GM12878 (cell line): ENCODE measurements at regions not wholly inside any gene's neighbourhood (a gene's known extent, or its start where the extent isn't known, plus 50 kb on each side); places are given as distances from the start of the nearest gene placed in this dataset.

ENCODE experiments used
- EZH2 ChIP-seq: IDR thresholded peaks from 2 replicates; pipeline ENCODE4 v1.6.1; 2012; ENCODE audit warnings: low read depth, mild to moderate bottlenecking, control low read depth, inconsistent platforms, low read length, borderline replicate concordance; ENCODE audit not compliant: control insufficient read depth
- MTA2 ChIP-seq: fragments of 450-650 bp; IDR thresholded peaks from 2 replicates; pipeline ENCODE4 v1.6.1; 2016; ENCODE audit warnings: low read depth, mild to moderate bottlenecking, moderate library complexity
- RAD21 ChIP-seq: IDR thresholded peaks from 2 replicates; pipeline ENCODE4 v1.6.1; 2011; ENCODE audit warnings: mild to moderate bottlenecking, low read depth, low read length, moderate library complexity; ENCODE audit not compliant: insufficient read depth
- TF ChIP-seq, protein P1 (sequence below), 3 experiments: IDR thresholded peaks in 2 of 3; conservative IDR thresholded peaks in 1 of 3; 2 replicates each; pipeline ENCODE4 v1.5.1; 2011; ENCODE audit warnings: low read depth in 3 of 3, low read length in 3 of 3, mild to moderate bottlenecking in 3 of 3, control low read depth in 2 of 3, moderate library complexity in 2 of 3, inconsistent platforms in 1 of 3, mixed read lengths in 1 of 3; ENCODE audit not compliant: control insufficient read depth in 2 of 3, insufficient read depth in 1 of 3; ENCODE audit errors: extremely low read depth in 1 of 3

DNA sequence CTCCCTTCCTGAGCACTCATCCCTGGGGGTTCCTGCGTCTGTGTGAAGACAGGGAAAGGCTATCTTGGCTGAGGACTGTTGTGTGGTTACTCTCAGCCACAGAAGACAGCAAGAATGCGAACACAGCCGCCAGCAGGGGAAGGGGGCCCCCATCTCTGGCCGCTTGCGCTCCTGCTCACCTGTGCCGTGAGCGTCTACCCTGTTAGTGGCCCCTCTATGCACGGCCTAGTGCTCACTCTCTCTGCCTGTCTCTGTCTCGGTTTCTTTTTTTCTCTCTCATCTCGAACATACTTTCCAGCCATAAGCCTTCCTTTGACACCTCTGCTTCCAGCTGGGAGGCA lies 206.7 kb upstream of the APCDD1 start:
- no peak for TF ChIP-seq MTA2
- no peak for TF ChIP-seq EZH2
- TF ChIP-seq RAD21 = no peak
- TF ChIP-seq, protein P1, sequence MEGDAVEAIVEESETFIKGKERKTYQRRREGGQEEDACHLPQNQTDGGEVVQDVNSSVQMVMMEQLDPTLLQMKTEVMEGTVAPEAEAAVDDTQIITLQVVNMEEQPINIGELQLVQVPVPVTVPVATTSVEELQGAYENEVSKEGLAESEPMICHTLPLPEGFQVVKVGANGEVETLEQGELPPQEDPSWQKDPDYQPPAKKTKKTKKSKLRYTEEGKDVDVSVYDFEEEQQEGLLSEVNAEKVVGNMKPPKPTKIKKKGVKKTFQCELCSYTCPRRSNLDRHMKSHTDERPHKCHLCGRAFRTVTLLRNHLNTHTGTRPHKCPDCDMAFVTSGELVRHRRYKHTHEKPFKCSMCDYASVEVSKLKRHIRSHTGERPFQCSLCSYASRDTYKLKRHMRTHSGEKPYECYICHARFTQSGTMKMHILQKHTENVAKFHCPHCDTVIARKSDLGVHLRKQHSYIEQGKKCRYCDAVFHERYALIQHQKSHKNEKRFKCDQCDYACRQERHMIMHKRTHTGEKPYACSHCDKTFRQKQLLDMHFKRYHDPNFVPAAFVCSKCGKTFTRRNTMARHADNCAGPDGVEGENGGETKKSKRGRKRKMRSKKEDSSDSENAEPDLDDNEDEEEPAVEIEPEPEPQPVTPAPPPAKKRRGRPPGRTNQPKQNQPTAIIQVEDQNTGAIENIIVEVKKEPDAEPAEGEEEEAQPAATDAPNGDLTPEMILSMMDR (IDR thresholded peaks at IDR 0.05 in 2 of 3, conservative IDR thresholded peaks at IDR 0.05 in 1 of 3; ENCODE audit: control insufficient read depth in 2 of 3, extremely low read depth in 1 of 3, insufficient read depth in 1 of 3, low read depth in 3 of 3, low read length in 3 of 3) = no peak
